ENCODE measurements at regions not wholly inside any gene's neighbourhood (a gene's known extent, or its start where the extent isn't known, plus 50 kb on each side); places are given as distances from the start of the nearest gene placed in this dataset.
A peak's percentile ranks its signal among the peaks of the same experiment; 100 is the strongest.
"Not testable (repeated sequence)": the region's sequence is repeated elsewhere in the genome, so short reads cannot be mapped to it uniquely, and the experiment has no call there.

- Histone ChIP-seq H3K4me3 (ENCODE audit: low read length) (no peak overlapping the region), H3K27ac (ENCODE audit: low read length) (no peak overlapping the region), H3K36me3 (ENCODE audit: control insufficient read depth, insufficient read depth, low read length) (no peaks in the 10 kb centered on the region), H3K27me3 (ENCODE audit: control insufficient read depth, insufficient read depth, low read length) (no peaks in the 10 kb centered on the region), H3K4me1 (ENCODE audit: control insufficient read depth, insufficient read depth, low read length) (no peaks in the 10 kb centered on the region), H3K9me3 (replicated peaks; ENCODE audit: control insufficient read depth, low read depth, low read length) (no peaks in the 10 kb centered on the region)
- 100% methylated on average over 2 of the region's 4 CpGs for WGBS (ENCODE audit: insufficient coverage)
- DNase-seq = no peak
Observed at GRCh38 chr3:132987396-132987795, 50.8 kb upstream of the TMEM108 start.

DNA sequence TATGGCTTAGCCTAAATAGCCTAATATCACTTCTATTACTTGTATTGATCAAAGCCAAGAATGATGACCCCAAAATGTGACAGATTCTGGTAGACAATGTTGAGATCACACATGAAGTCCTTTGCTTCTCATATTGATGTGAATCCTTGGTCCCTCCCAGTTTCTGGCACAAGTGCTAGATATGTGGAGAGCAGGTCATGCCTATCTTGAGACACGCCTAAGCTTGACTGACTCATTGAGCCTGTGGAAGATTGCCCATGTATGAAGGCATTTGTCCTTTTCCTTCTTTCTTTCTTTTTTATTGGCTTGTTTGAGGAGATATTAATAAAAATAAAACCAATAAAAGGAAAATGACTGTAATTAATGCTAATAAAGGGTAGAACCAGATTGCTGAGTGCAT lies 54.0 kb upstream of the TMEM108 start:
- no peaks in the 10 kb centered on the region for H3K4me1 ChIP-seq (ENCODE audit: control insufficient read depth, insufficient read depth, low read length)
- no peak for DNase-seq
- H3K27ac ChIP-seq (ENCODE audit: low read length) = no peak overlapping the region
- no peaks in the 10 kb centered on the region for H3K36me3 ChIP-seq (ENCODE audit: control insufficient read depth, insufficient read depth, low read length)
- no peaks in the 10 kb centered on the region for H3K27me3 ChIP-seq (ENCODE audit: control insufficient read depth, insufficient read depth, low read length)
- H3K4me3 ChIP-seq (ENCODE audit: low read length) = no peak overlapping the region
- WGBS (ENCODE audit: insufficient coverage) = no CpG with 5 or more reads among the region's 1 CpG
- peaks cover 3% of the 10 kb centered on the region for H3K9me3 ChIP-seq (replicated peaks; ENCODE audit: control insufficient read depth, low read depth, low read length)

GRCh38 chr3:132983143-132983770 lies 54.9 kb upstream of the TMEM108 start:
- H3K9me3 ChIP-seq (replicated peaks; ENCODE audit: control insufficient read depth, low read depth, low read length) = peaks cover 3% of the 10 kb centered on the region
- no peaks in the 10 kb centered on the region for H3K36me3 ChIP-seq (ENCODE audit: control insufficient read depth, insufficient read depth, low read length)
- peak; percentile 48 for DNase-seq
- no peaks in the 10 kb centered on the region for H3K4me1 ChIP-seq (ENCODE audit: control insufficient read depth, insufficient read depth, low read length)
- H3K4me3 ChIP-seq (ENCODE audit: low read length) = no peak overlapping the region
- H3K27me3 ChIP-seq (ENCODE audit: control insufficient read depth, insufficient read depth, low read length) = no peaks in the 10 kb centered on the region
- H3K27ac ChIP-seq (ENCODE audit: low read length) = peak overlapping the region; percentile 6
- WGBS (ENCODE audit: insufficient coverage) = no CpG with 5 or more reads among the region's 1 CpG

DNA sequence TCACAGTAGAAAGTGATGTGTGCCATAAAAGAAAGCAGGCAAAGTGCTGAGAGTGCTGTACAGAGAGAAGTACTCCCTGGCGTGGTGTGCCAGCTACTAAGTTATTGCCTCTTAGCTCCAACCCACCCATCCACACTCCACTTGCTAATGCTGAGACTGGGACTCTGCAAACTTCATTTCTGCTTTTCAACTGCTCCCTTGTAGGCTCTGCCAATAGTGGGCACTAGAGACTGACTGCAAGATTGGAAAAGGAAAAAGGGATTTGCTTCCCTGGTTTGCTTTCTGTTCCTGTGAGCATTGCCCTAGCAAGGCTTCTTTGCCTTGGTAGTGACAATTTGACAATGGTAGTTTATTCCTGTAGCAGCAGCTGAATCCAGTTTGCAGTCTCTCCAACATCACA lies 56.5 kb upstream of the TMEM108 start:
- Histone ChIP-seq H3K27ac (ENCODE audit: low read length) (no peak overlapping the region), H3K36me3 (ENCODE audit: control insufficient read depth, insufficient read depth, low read length) (no peaks in the 10 kb centered on the region), H3K27me3 (ENCODE audit: control insufficient read depth, insufficient read depth, low read length) (no peaks in the 10 kb centered on the region), H3K4me3 (ENCODE audit: low read length) (no peak overlapping the region), H3K4me1 (ENCODE audit: control insufficient read depth, insufficient read depth, low read length) (no peaks in the 10 kb centered on the region), H3K9me3 (replicated peaks; ENCODE audit: control insufficient read depth, low read depth, low read length) (peaks cover 3% of the 10 kb centered on the region)
- DNase-seq = no peak
- WGBS (ENCODE audit: insufficient coverage) = no CpG with 5 or more reads among the region's 1 CpG

GRCh38 chr3:132980102-132980501 lies 58.1 kb upstream of the TMEM108 start:
- Histone ChIP-seq H3K9me3 (replicated peaks; ENCODE audit: control insufficient read depth, low read depth, low read length) (peaks cover 3% of the 10 kb centered on the region), H3K4me1 (ENCODE audit: control insufficient read depth, insufficient read depth, low read length) (no peaks in the 10 kb centered on the region), H3K36me3 (ENCODE audit: control insufficient read depth, insufficient read depth, low read length) (no peaks in the 10 kb centered on the region), H3K4me3 (ENCODE audit: low read length) (no peak overlapping the region), H3K27ac (ENCODE audit: low read length) (no peak overlapping the region), H3K27me3 (ENCODE audit: control insufficient read depth, insufficient read depth, low read length) (no peaks in the 10 kb centered on the region)
- WGBS (ENCODE audit: insufficient coverage) = no CpG with 5 or more reads among the region's 2 CpGs
- no peak for DNase-seq

DNA sequence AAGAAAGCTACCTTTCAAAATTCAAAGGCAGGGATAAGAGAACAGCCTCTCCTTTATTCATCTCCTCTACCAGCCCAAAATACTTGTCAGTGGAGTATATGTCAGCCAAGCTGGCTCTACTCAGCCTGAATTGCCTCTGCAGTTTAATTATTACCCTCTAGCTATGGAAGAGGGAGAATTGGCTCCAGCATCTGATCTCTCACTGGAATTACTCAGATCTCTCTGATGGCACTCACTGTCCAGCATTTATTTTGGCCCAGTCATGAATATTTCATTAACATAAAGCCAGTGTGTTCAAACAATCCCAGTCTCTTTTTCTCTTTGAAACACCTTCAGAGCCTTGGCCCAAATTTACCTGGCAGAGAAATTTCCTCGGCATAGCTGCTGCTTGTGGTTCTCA lies 58.6 kb upstream of the TMEM108 start:
- Histone ChIP-seq H3K36me3 (ENCODE audit: control insufficient read depth, insufficient read depth, low read length) (no peaks in the 10 kb centered on the region), H3K27ac (ENCODE audit: low read length) (no peak overlapping the region), H3K4me3 (ENCODE audit: low read length) (no peak overlapping the region), H3K4me1 (ENCODE audit: control insufficient read depth, insufficient read depth, low read length) (no peaks in the 10 kb centered on the region), H3K27me3 (ENCODE audit: control insufficient read depth, insufficient read depth, low read length) (no peaks in the 10 kb centered on the region), H3K9me3 (replicated peaks; ENCODE audit: control insufficient read depth, low read depth, low read length) (peaks cover 3% of the 10 kb centered on the region)
- no peak for DNase-seq
- WGBS (ENCODE audit: insufficient coverage) = 100% methylated on average over 1 of the region's 1 CpG

GRCh38 chr3:132978946-132979345 lies 59.2 kb upstream of the TMEM108 start:
- no CpG with 5 or more reads among the region's 3 CpGs for WGBS (ENCODE audit: insufficient coverage)
- H3K9me3 ChIP-seq (replicated peaks; ENCODE audit: control insufficient read depth, low read depth, low read length); H3K4me3 ChIP-seq (ENCODE audit: low read length); DNase-seq; H3K4me1 ChIP-seq (ENCODE audit: control insufficient read depth, insufficient read depth, low read length); H3K27me3 ChIP-seq (ENCODE audit: control insufficient read depth, insufficient read depth, low read length); H3K36me3 ChIP-seq (ENCODE audit: control insufficient read depth, insufficient read depth, low read length); H3K27ac ChIP-seq (ENCODE audit: low read length): not testable (repeated sequence)

DNA sequence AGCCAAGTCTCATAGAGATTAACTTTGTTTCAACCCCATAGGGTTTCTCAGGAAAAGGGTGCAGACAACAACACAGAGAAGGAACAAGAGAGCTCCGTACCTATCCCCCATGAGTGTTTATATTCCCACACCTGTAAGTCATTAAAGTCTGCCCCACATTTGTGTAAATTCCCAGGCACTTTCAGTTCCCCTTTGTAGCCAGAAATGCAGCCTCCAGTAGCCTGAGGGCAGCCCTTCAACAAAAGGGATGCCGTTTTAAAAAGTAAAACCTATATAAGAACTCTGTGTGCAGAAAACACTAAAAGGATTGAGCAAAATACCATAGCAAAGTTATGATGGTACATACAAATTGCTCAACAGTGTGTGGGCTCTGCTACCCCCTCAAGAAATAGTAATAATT lies 59.7 kb upstream of the TMEM108 start:
- Histone ChIP-seq H3K9me3 (replicated peaks; ENCODE audit: control insufficient read depth, low read depth, low read length) (peaks cover 3% of the 10 kb centered on the region), H3K36me3 (ENCODE audit: control insufficient read depth, insufficient read depth, low read length) (no peaks in the 10 kb centered on the region), H3K27me3 (ENCODE audit: control insufficient read depth, insufficient read depth, low read length) (no peaks in the 10 kb centered on the region), H3K4me1 (ENCODE audit: control insufficient read depth, insufficient read depth, low read length) (no peaks in the 10 kb centered on the region), H3K27ac (ENCODE audit: low read length) (no peak overlapping the region), H3K4me3 (ENCODE audit: low read length) (no peak overlapping the region)
- no CpG with 5 or more reads among the region's 2 CpGs for WGBS (ENCODE audit: insufficient coverage)
- DNase-seq = no peak

DNA sequence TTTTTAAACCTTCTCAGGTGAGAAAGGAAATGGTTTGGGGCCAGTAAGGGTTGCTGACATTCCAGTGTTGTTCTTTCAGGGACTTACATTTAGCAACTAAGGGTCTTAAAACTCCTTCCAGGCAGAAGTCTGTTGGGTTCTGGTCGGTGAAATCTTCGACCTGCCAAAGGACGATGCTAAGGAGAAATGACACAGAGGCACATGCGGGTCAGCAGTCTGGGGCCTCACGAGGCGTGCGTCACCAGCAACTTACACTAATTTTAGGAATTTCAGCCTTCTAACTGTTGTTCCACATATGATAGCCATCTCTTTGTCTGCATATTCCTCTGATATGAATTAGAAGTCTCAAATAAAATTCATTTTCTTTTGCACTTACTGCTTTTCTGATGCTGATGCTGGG lies 64.1 kb upstream of the TMEM108 start:
- Histone ChIP-seq H3K27ac (ENCODE audit: low read length) (no peak overlapping the region), H3K4me1 (ENCODE audit: control insufficient read depth, insufficient read depth, low read length) (no peaks in the 10 kb centered on the region), H3K36me3 (ENCODE audit: control insufficient read depth, insufficient read depth, low read length) (no peaks in the 10 kb centered on the region), H3K4me3 (ENCODE audit: low read length) (no peak overlapping the region), H3K9me3 (replicated peaks; ENCODE audit: control insufficient read depth, low read depth, low read length) (no peaks in the 10 kb centered on the region), H3K27me3 (ENCODE audit: control insufficient read depth, insufficient read depth, low read length) (no peaks in the 10 kb centered on the region)
- no peak for DNase-seq
- 51% methylated on average over 4 of the region's 7 CpGs for WGBS (ENCODE audit: insufficient coverage)

DNA sequence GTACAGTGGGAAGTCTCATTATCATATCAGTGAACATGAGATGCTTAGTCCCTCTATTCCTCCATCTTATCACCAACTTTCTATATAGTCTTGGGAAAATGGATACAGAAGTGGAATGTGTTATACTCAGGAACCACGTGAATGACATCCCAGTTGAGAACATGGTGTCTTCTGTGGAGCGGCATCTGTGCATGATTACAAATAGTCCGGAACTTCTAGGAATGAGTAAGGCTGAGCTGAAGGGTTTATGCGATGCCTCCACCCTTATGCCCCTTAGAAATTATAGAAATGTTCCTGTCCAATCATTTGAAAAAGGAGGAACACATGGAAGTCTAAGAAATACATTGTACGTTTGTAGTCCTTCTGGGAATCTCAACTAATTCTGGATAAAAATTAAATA lies 64.8 kb upstream of the TMEM108 start:
- Histone ChIP-seq H3K4me3 (ENCODE audit: low read length) (no peak overlapping the region), H3K9me3 (replicated peaks; ENCODE audit: control insufficient read depth, low read depth, low read length) (no peaks in the 10 kb centered on the region), H3K4me1 (ENCODE audit: control insufficient read depth, insufficient read depth, low read length) (no peaks in the 10 kb centered on the region), H3K36me3 (ENCODE audit: control insufficient read depth, insufficient read depth, low read length) (no peaks in the 10 kb centered on the region), H3K27ac (ENCODE audit: low read length) (no peak overlapping the region), H3K27me3 (ENCODE audit: control insufficient read depth, insufficient read depth, low read length) (no peaks in the 10 kb centered on the region)
- WGBS (ENCODE audit: insufficient coverage) = no CpG with 5 or more reads among the region's 5 CpGs
- DNase-seq = no peak

DNA sequence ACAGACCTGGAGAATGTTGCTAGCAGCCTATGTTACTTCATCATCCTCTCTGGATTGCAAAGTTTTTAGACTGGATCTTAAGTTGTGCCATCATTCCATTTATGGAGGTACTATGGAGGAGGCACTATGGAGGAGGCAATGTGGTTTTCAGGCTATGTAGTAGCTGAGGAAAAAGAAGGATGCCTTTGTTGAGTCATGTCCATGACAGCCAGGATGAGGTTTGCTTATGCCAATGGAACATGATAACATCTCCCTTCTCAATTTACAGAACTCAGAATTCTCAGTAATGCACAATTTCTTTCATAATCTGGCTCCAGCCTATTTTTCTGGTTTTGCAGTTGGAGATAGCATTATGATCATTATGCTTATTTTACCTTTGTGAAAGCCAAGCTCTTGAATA lies 65.9 kb upstream of the TMEM108 start:
- Histone ChIP-seq H3K4me3 (ENCODE audit: low read length) (no peak overlapping the region), H3K4me1 (ENCODE audit: control insufficient read depth, insufficient read depth, low read length) (no peaks in the 10 kb centered on the region), H3K27me3 (ENCODE audit: control insufficient read depth, insufficient read depth, low read length) (no peaks in the 10 kb centered on the region), H3K9me3 (replicated peaks; ENCODE audit: control insufficient read depth, low read depth, low read length) (no peaks in the 10 kb centered on the region), H3K27ac (ENCODE audit: low read length) (no peak overlapping the region), H3K36me3 (ENCODE audit: control insufficient read depth, insufficient read depth, low read length) (no peaks in the 10 kb centered on the region)
- DNase-seq = no peak

All from muscle of leg (tissue), 3 donors.